IMR-90 (cell line): ENCODE measurements at regions not wholly inside any gene's neighbourhood (a gene's known extent, or its start where the extent isn't known, plus 50 kb on each side); places are given as distances from the start of the nearest gene placed in this dataset.

ENCODE experiments used
- ATAC-seq: fragments of 200-7000 bp; cut with Tn5 transposase; 2 replicates; pipeline ENCODE4 v1.9.1; 2020; ENCODE audit warnings: low read depth, mild to moderate bottlenecking, moderate library complexity
- BruUV-seq: library from RNA; stranded (reverse); fragments of 400-500 nt; replicated peaks from 2 replicates; lab custom pipeline; 2021; lab: Mats Ljungman, UMichigan
- CTCF ChIA-PET: fragments of 300-600 bp; formaldehyde crosslinking; extraction: SDS; loops from one replicate; lab custom pipeline; 2021; ENCODE audit warnings: antibody characterized with exemption; lab: Yijun Ruan, JAX
- POLR2A ChIA-PET: fragments of 300-600 bp; sonication (Branson Sonifier 250); formaldehyde crosslinking; loops from one replicate; lab custom pipeline; 2022; ENCODE audit warnings: antibody characterized with exemption; ENCODE audit not compliant: unreplicated experiment; lab: Charles Lee
- DNase-seq: peaks from one replicate; pipeline ENCODE4 v3.0.0; 2013
- H2AFZ ChIP-seq: replicated peaks from 2 replicates; pipeline ENCODE3; 2013; ENCODE audit warnings: low read length, mild to moderate bottlenecking; ENCODE audit not compliant: poor library complexity
- H2AK5ac ChIP-seq: 2 replicates; pipeline ENCODE4 v1.6.1; 2013; ENCODE audit warnings: low read depth, low read length, inconsistent platforms
- H2AK9ac ChIP-seq: replicated peaks from 2 replicates; pipeline ENCODE3; 2013; ENCODE audit warnings: mild to moderate bottlenecking, low read depth, low read length, moderate library complexity; ENCODE audit not compliant: poor library complexity
- H2BK120ac ChIP-seq: 2 replicates; pipeline ENCODE4 v1.6.1; 2013; ENCODE audit warnings: low read depth, low read length, inconsistent platforms
- H2BK15ac ChIP-seq: 3 replicates; pipeline ENCODE4 v1.6.1; 2013; ENCODE audit warnings: low read depth, low read length, inconsistent platforms
- H2BK20ac ChIP-seq: 2 replicates; pipeline ENCODE4 v1.6.1; 2013; ENCODE audit warnings: low read depth, mild to moderate bottlenecking, inconsistent platforms, low read length, moderate library complexity
- H2BK5ac ChIP-seq: 2 replicates; pipeline ENCODE4 v1.6.1; 2013; ENCODE audit warnings: mild to moderate bottlenecking, low read depth, low read length, inconsistent platforms; ENCODE audit not compliant: poor library complexity, severe bottlenecking
- H3K14ac ChIP-seq: replicated peaks from 2 replicates; pipeline ENCODE4 v1.6.1; 2013; ENCODE audit warnings: low read depth, low read length, inconsistent platforms
- H3K18ac ChIP-seq: 2 replicates; pipeline ENCODE4 v1.6.1; 2013; ENCODE audit warnings: low read depth, low read length, control low read depth
- H3K23ac ChIP-seq: 2 replicates; pipeline ENCODE4 v1.6.1; 2013; ENCODE audit warnings: low read depth, low read length, inconsistent platforms
- H3K27ac ChIP-seq: 2 replicates; pipeline ENCODE4 v1.5.1; 2013; ENCODE audit warnings: mild to moderate bottlenecking, control low read depth, low read length; ENCODE audit not compliant: insufficient read depth
- H3K27me3 ChIP-seq: 2 replicates; pipeline ENCODE4 v1.6.1; 2013; ENCODE audit warnings: low read length; ENCODE audit not compliant: control insufficient read depth, insufficient read depth
- H3K36me3 ChIP-seq: 2 replicates; pipeline ENCODE4 v1.6.1; 2013; ENCODE audit warnings: low read length, mixed read lengths; ENCODE audit not compliant: control insufficient read depth, insufficient read depth
- H3K4ac ChIP-seq: 2 replicates; pipeline ENCODE4 v1.6.1; 2013; ENCODE audit warnings: low read depth, low read length, inconsistent platforms
- H3K4me1 ChIP-seq: 2 replicates; pipeline ENCODE4 v1.6.1; 2013; ENCODE audit warnings: low read length, mixed read lengths; ENCODE audit not compliant: control insufficient read depth, insufficient read depth
- H3K4me2 ChIP-seq: 2 replicates; pipeline ENCODE4 v1.6.1; 2013; ENCODE audit warnings: low read depth, mild to moderate bottlenecking, control low read depth, low read length, moderate library complexity
- H3K4me3 ChIP-seq: 2 replicates; pipeline ENCODE4 v1.5.1; 2013; ENCODE audit warnings: low read depth, mild to moderate bottlenecking, control low read depth, low read length, moderate library complexity; ENCODE audit not compliant: insufficient read depth
- H3K56ac ChIP-seq: 2 replicates; pipeline ENCODE4 v1.6.1; 2013; ENCODE audit warnings: low read length, inconsistent platforms; ENCODE audit not compliant: insufficient read depth; ENCODE audit errors: extremely low read depth
- H3K79me1 ChIP-seq, 2 experiments: 2 replicates each; pipeline ENCODE4 v1.6.1; 2013; ENCODE audit warnings: low read length in 2 of 2, inconsistent platforms in 1 of 2, low read depth in 1 of 2
- H3K9ac ChIP-seq: 2 replicates; pipeline ENCODE4 v1.6.1; 2013; ENCODE audit warnings: low read depth, low read length, control low read depth
- H3K9me1 ChIP-seq: 2 replicates; pipeline ENCODE4 v1.6.1; 2013; ENCODE audit warnings: low read length, inconsistent platforms; ENCODE audit not compliant: insufficient read depth
- H3K9me3 ChIP-seq: 2 replicates; pipeline ENCODE4 v1.6.1; 2013; ENCODE audit warnings: low read length; ENCODE audit not compliant: control insufficient read depth, insufficient read depth
- H4K20me1 ChIP-seq: 2 replicates; pipeline ENCODE4 v1.6.1; 2013; ENCODE audit warnings: low read length, inconsistent platforms; ENCODE audit not compliant: insufficient read depth
- H4K5ac ChIP-seq: 2 replicates; pipeline ENCODE4 v1.6.1; 2013; ENCODE audit warnings: mild to moderate bottlenecking, low read depth, low read length, control low read depth
- H4K8ac ChIP-seq, 2 experiments: 2 replicates each; pipeline ENCODE4 v1.6.1; 2013; ENCODE audit warnings: low read depth in 2 of 2, low read length in 2 of 2, control low read depth in 1 of 2, inconsistent platforms in 1 of 2
- H4K91ac ChIP-seq: 2 replicates; pipeline ENCODE4 v1.6.1; 2013; ENCODE audit warnings: low read depth, low read length, inconsistent platforms; ENCODE audit not compliant: insufficient read depth
- CEBPB ChIP-seq: IDR thresholded peaks from 2 replicates; pipeline ENCODE4 v1.6.1; 2012; ENCODE audit warnings: low read depth, low read length, improper control_type of control experiment
- CTCF ChIP-seq: conservative IDR thresholded peaks from 2 replicates; pipeline ENCODE4 v1.5.1; 2012; ENCODE audit warnings: mild to moderate bottlenecking, low read depth, low read length, improper control_type of control experiment
- ELK1 ChIP-seq: fragments of 150-350 bp; IDR thresholded peaks from 2 replicates; pipeline ENCODE4 v1.6.1; 2016; ENCODE audit warnings: low read depth, mild to moderate bottlenecking, low read length, moderate library complexity, borderline replicate concordance
- FOS ChIP-seq: fragments of 150-350 bp; IDR thresholded peaks from 2 replicates; pipeline ENCODE4 v1.6.1; 2016; ENCODE audit warnings: low read depth, low read length
- MAFK ChIP-seq: IDR thresholded peaks from 2 replicates; pipeline ENCODE4 v1.6.1; 2012; ENCODE audit warnings: low read depth, low read length, improper control_type of control experiment
- MAZ ChIP-seq: IDR thresholded peaks from 2 replicates; pipeline ENCODE4 v1.6.1; 2012; ENCODE audit warnings: low read depth, mild to moderate bottlenecking, low read length, improper control_type of control experiment, moderate library complexity, borderline replicate concordance
- MXI1 ChIP-seq: IDR thresholded peaks from 2 replicates; pipeline ENCODE4 v1.6.1; 2012; ENCODE audit warnings: low read depth, mild to moderate bottlenecking, low read length, moderate library complexity, borderline replicate concordance
- POLR2A ChIP-seq: IDR thresholded peaks from 2 replicates; pipeline ENCODE4 v1.6.1; 2012; ENCODE audit warnings: mild to moderate bottlenecking, low read depth, low read length
- RAD21 ChIP-seq: IDR thresholded peaks from 2 replicates; pipeline ENCODE4 v1.6.1; 2012; ENCODE audit warnings: low read length, improper control_type of control experiment
- RCOR1 ChIP-seq: IDR thresholded peaks from 2 replicates; pipeline ENCODE4 v1.6.1; 2012; ENCODE audit warnings: mild to moderate bottlenecking, low read length, improper control_type of control experiment; ENCODE audit not compliant: insufficient replicate concordance
- RFX5 ChIP-seq: IDR thresholded peaks from 2 replicates; pipeline ENCODE4 v1.8.0; 2012; ENCODE audit warnings: low read depth, mild to moderate bottlenecking, low read length, moderate library complexity
- SMC3 ChIP-seq: fragments of 150-350 bp; IDR thresholded peaks from 2 replicates; pipeline ENCODE4 v1.6.1; 2016; ENCODE audit warnings: low read depth, mild to moderate bottlenecking, antibody characterized with exemption, low read length, moderate library complexity
- WGBS, 2 experiments: methylation state at CpG; one replicate each; pipeline versions ENCODE4 v1.1.5 to v1.1.7; 2013; ENCODE audit warnings: missing lambda C conversion rate in 2 of 2; ENCODE audit not compliant: insufficient read length in 1 of 2; ENCODE audit errors: extremely low coverage in 2 of 2; 5-methylcytosine and 5-hydroxymethylcytosine counted together
- dilution Hi-C: fragments of 300-500 bp; cut with HindIII; formaldehyde crosslinking; loops from one replicate; pipeline ENCODE4 v1.14.3; 2018; ENCODE audit warnings: low sequenced_read_pairs; ENCODE audit not compliant: unreplicated experiment
- in situ Hi-C: fragments of 300-500 bp; cut with MboI; formaldehyde crosslinking; loops from 3 replicates; pipeline ENCODE4 v1.14.3; 2019; ENCODE audit warnings: low sequenced_read_pairs, inconsistent platforms, mixed read lengths
- intact Hi-C: fragments of 100-400 bp; cut with micrococcal nuclease; formaldehyde crosslinking; loops from 2 replicates; pipeline ENCODE4 v1.10.0; 2022

- H4K91ac ChIP-seq: no peak overlapping the region
- H3K79me1 ChIP-seq: no peaks in the 10 kb centered on the region
- no peaks in the 10 kb centered on the region for H4K20me1 ChIP-seq
- no peaks in the 10 kb centered on the region for H3K9me1 ChIP-seq
- H3K23ac ChIP-seq: no peak overlapping the region
- H3K18ac ChIP-seq: no peak overlapping the region
- no peaks in the 10 kb centered on the region for H3K27me3 ChIP-seq
- H2BK5ac ChIP-seq: no peak overlapping the region
- H2BK15ac ChIP-seq: no peak overlapping the region
- ChIA-PET POLR2A (no interaction called here), CTCF (no interaction called here)
- H2BK120ac ChIP-seq: no peak overlapping the region
- no peak overlapping the region for H3K27ac ChIP-seq
- H2AFZ ChIP-seq: no peak overlapping the region
- no peak overlapping the region for H2BK20ac ChIP-seq
- H4K8ac ChIP-seq: no peak overlapping the region
- DNase-seq (no peak), ATAC-seq (no peak)
- no peak overlapping the region for H3K14ac ChIP-seq
- no TSS peak for BruUV-seq
- H3K4ac ChIP-seq: no peak overlapping the region
- H4K5ac ChIP-seq: no peak overlapping the region
- no peak overlapping the region for H2AK9ac ChIP-seq
- H3K4me3 ChIP-seq: no peak overlapping the region
- no peak overlapping the region for H2AK5ac ChIP-seq
- H3K56ac ChIP-seq: no peak overlapping the region
- in situ Hi-C loops: no loop called here
- no peak for TF ChIP-seq RCOR1
- no peak for TF ChIP-seq RAD21
- no peak for TF ChIP-seq MAZ
- no peak for TF ChIP-seq CEBPB
- no peak for TF ChIP-seq MAFK
- no peak for TF ChIP-seq FOS
- no peak for TF ChIP-seq MXI1
- TF ChIP-seq RFX5: no peak
- no peak for TF ChIP-seq SMC3
- TF ChIP-seq CTCF: no peak
- TF ChIP-seq ELK1: no peak
- TF ChIP-seq POLR2A: no peak
- H3K4me2 ChIP-seq: no peak overlapping the region
- dilution Hi-C loops: no loop called here
- no peak overlapping the region for H3K9ac ChIP-seq
- intact Hi-C loops: no loop called here
- H3K9me3 ChIP-seq: no peaks in the 10 kb centered on the region
- no peaks in the 10 kb centered on the region for H3K36me3 ChIP-seq
- no CpG with 5 or more reads among the region's 2 CpGs for WGBS, 2 experiments
- no peaks in the 10 kb centered on the region for H3K4me1 ChIP-seq
Observed at GRCh38 chr1:234690872-234691271, 80.9 kb upstream of the IRF2BP2 start.
